Keratinocyte (primary cell): ENCODE measurements at regions not wholly inside any gene's neighbourhood (a gene's known extent, or its start where the extent isn't known, plus 50 kb on each side); places are given as distances from the start of the nearest gene placed in this dataset.

ENCODE experiments used
- DNase-seq: peaks from one replicate; pipeline ENCODE4 v3.0.0-alpha.2; 2011; ENCODE audit warnings: low read depth, missing footprints, low spot score
- FAIRE-seq: peaks from 2 replicates; lab custom pipeline; 2011; peaks lifted over from hg19 to GRCh38; lab: Jason Lieb, UNC
- H2AFZ ChIP-seq: 2 replicates; pipeline ENCODE4 v1.6.0; 2012; ENCODE audit warnings: low read length, control low read depth, inconsistent platforms; ENCODE audit not compliant: control insufficient read depth
- H3K27ac ChIP-seq: 2 replicates; pipeline ENCODE4 v1.5.1; 2011; ENCODE audit warnings: low read length; ENCODE audit not compliant: control insufficient read depth, insufficient read depth
- H3K27me3 ChIP-seq: 3 replicates; pipeline ENCODE4 v1.6.0; 2011; ENCODE audit warnings: low read length; ENCODE audit not compliant: control insufficient read depth, insufficient read depth; ENCODE audit errors: extremely low read depth
- H3K36me3 ChIP-seq, 2 experiments: 2 replicates in 1 of 2; 3 replicates in 1 of 2; pipeline ENCODE4 v1.5.1; 2011; ENCODE audit warnings: low read length in 2 of 2, mild to moderate bottlenecking in 1 of 2; ENCODE audit not compliant: control insufficient read depth in 2 of 2, insufficient read depth in 2 of 2; ENCODE audit errors: extremely low read depth in 1 of 2
- H3K4me1 ChIP-seq: 3 replicates; pipeline ENCODE4 v1.5.1; 2011; ENCODE audit warnings: low read length; ENCODE audit not compliant: control insufficient read depth, insufficient read depth; ENCODE audit errors: extremely low read depth
- H3K4me2 ChIP-seq: 3 replicates; pipeline ENCODE4 v1.6.0; 2011; ENCODE audit warnings: low read depth, low read length; ENCODE audit not compliant: control insufficient read depth, insufficient read depth; ENCODE audit errors: extremely low read depth
- H3K4me3 ChIP-seq, 3 experiments: fragments of 200-600 bp in 1 of 3; sonication (generic) in 1 of 3; 2 replicates in 2 of 3; 3 replicates in 1 of 3; pipeline ENCODE4 v1.5.1; 2011 to 2016; ENCODE audit warnings: low read length in 3 of 3, mild to moderate bottlenecking in 3 of 3, control low read depth in 2 of 3, inconsistent platforms in 1 of 3, low read depth in 1 of 3, mixed read lengths in 1 of 3, mixed run types in 1 of 3, moderate library complexity in 1 of 3; ENCODE audit not compliant: control insufficient read depth in 2 of 3, insufficient read depth in 2 of 3; ENCODE audit errors: extremely low read depth in 1 of 3
- H3K79me2 ChIP-seq: 2 replicates; pipeline ENCODE4 v1.6.0; 2012; ENCODE audit warnings: low read length; ENCODE audit not compliant: control insufficient read depth, insufficient read depth
- H3K9ac ChIP-seq: 3 replicates; pipeline ENCODE4 v1.6.0; 2011; ENCODE audit warnings: low read length; ENCODE audit not compliant: control insufficient read depth, insufficient read depth; ENCODE audit errors: extremely low read depth
- H3K9me1 ChIP-seq: 3 replicates; pipeline ENCODE4 v1.6.0; 2011; ENCODE audit warnings: low read length; ENCODE audit not compliant: control insufficient read depth, insufficient read depth; ENCODE audit errors: extremely low read depth
- H3K9me3 ChIP-seq: 2 replicates; pipeline ENCODE4 v1.5.1; 2012; ENCODE audit warnings: low read depth, low read length; ENCODE audit not compliant: control insufficient read depth
- H4K20me1 ChIP-seq: 3 replicates; pipeline ENCODE4 v1.6.0; 2011; ENCODE audit warnings: low read length; ENCODE audit not compliant: control insufficient read depth, insufficient read depth; ENCODE audit errors: extremely low read depth
- EZH2 ChIP-seq: IDR thresholded peaks from one replicate; pipeline ENCODE4 v1.6.1; 2012; ENCODE audit warnings: inconsistent platforms, mild to moderate bottlenecking, low read length, moderate library complexity
- dilution Hi-C: fragments of 300-500 bp; cut with MboI; formaldehyde crosslinking; loops from one replicate; pipeline ENCODE4 v1.7.0; 2020; ENCODE audit warnings: low sequenced_read_pairs; ENCODE audit not compliant: extremely low pct_ligation_motif_present
- TF ChIP-seq, protein P1 (sequence below), 3 experiments: IDR thresholded peaks in 1 of 3; conservative IDR thresholded peaks in 1 of 3; optimal IDR thresholded peaks in 1 of 3; 2 replicates in 2 of 3; 3 replicates in 1 of 3; pipeline versions ENCODE3 to v1.5.1; 2011; ENCODE audit warnings: low read length in 3 of 3, mild to moderate bottlenecking in 3 of 3, moderate library complexity in 2 of 3, control low read depth in 1 of 3, inconsistent platforms in 1 of 3; ENCODE audit not compliant: insufficient read depth in 2 of 3; ENCODE audit errors: extremely low read depth in 1 of 3

- Histone ChIP-seq H4K20me1 (no peaks in the 10 kb centered on the region), H3K4me3 (no peak overlapping the region), H3K4me1 (no peaks in the 10 kb centered on the region), H3K79me2 (no peaks in the 10 kb centered on the region), H3K27ac (no peak overlapping the region), H3K9me3 (no peaks in the 10 kb centered on the region), H3K9me1 (no peaks in the 10 kb centered on the region), H2AFZ (no peak overlapping the region), H3K27me3 (no peaks in the 10 kb centered on the region), H3K4me2 (no peak overlapping the region), H3K9ac (no peak overlapping the region), H3K36me3 (no peaks in the 10 kb centered on the region)
- DNase-seq (no peak), FAIRE-seq (no peak)
- TF ChIP-seq, protein P1, sequence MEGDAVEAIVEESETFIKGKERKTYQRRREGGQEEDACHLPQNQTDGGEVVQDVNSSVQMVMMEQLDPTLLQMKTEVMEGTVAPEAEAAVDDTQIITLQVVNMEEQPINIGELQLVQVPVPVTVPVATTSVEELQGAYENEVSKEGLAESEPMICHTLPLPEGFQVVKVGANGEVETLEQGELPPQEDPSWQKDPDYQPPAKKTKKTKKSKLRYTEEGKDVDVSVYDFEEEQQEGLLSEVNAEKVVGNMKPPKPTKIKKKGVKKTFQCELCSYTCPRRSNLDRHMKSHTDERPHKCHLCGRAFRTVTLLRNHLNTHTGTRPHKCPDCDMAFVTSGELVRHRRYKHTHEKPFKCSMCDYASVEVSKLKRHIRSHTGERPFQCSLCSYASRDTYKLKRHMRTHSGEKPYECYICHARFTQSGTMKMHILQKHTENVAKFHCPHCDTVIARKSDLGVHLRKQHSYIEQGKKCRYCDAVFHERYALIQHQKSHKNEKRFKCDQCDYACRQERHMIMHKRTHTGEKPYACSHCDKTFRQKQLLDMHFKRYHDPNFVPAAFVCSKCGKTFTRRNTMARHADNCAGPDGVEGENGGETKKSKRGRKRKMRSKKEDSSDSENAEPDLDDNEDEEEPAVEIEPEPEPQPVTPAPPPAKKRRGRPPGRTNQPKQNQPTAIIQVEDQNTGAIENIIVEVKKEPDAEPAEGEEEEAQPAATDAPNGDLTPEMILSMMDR (optimal IDR thresholded peaks at IDR 0.05 in 1 of 3, IDR thresholded peaks at IDR 0.05 in 1 of 3, conservative IDR thresholded peaks at IDR 0.05 in 1 of 3; ENCODE audit: extremely low read depth in 1 of 3, insufficient read depth in 2 of 3, low read length in 3 of 3), result no peak
- TF ChIP-seq EZH2, result no peak
- dilution Hi-C loops, result no loop called here
Observed at GRCh38 chr1:58288624-58289142, 257.8 kb downstream of the OMA1 start.

GRCh38 chr1:58287894-58288623, 258.5 kb downstream of the OMA1 start:
- dilution Hi-C loops, result no loop called here
- no peak for TF ChIP-seq EZH2
- TF ChIP-seq, protein P1 (optimal IDR thresholded peaks at IDR 0.05 in 1 of 3, IDR thresholded peaks at IDR 0.05 in 1 of 3, conservative IDR thresholded peaks at IDR 0.05 in 1 of 3; ENCODE audit: extremely low read depth in 1 of 3, insufficient read depth in 2 of 3, low read length in 3 of 3), result no peak
- Histone ChIP-seq H3K4me3 (no peak overlapping the region), H3K36me3 (no peaks in the 10 kb centered on the region), H3K9me3 (no peaks in the 10 kb centered on the region), H3K4me1 (no peaks in the 10 kb centered on the region), H2AFZ (no peak overlapping the region), H3K27me3 (no peaks in the 10 kb centered on the region), H3K27ac (no peak overlapping the region), H3K9me1 (no peaks in the 10 kb centered on the region), H3K79me2 (no peaks in the 10 kb centered on the region), H3K9ac (no peak overlapping the region), H4K20me1 (no peaks in the 10 kb centered on the region), H3K4me2 (no peak overlapping the region)
- no peak for FAIRE-seq
- DNase-seq, result no peak
